ENCODE measurements at regions not wholly inside any gene's neighbourhood (a gene's known extent, or its start where the extent isn't known, plus 50 kb on each side); places are given as distances from the start of the nearest gene placed in this dataset.

- no peak for TF ChIP-seq ETS1 (IDR thresholded peaks at IDR 0.05)
- TF ChIP-seq EZH2 (IDR thresholded peaks at IDR 0.05; ENCODE audit: low read depth, unreplicated experiment), result no peak
- TF ChIP-seq CTCF (conservative IDR thresholded peaks at IDR 0.05; ENCODE audit: low read depth in 2 of 2), result no peak
- TF ChIP-seq POLR2AphosphoS5 (IDR thresholded peaks at IDR 0.05; ENCODE audit: low read depth), result no peak
- TF ChIP-seq EZH2phosphoT487 (IDR thresholded peaks at IDR 0.05; ENCODE audit: unreplicated experiment), result no peak
- TF ChIP-seq JUNB (IDR thresholded peaks at IDR 0.05; ENCODE audit: unreplicated experiment), result no peak
- no peak for TF ChIP-seq CREB1 (CRISPR knock-in tag; IDR thresholded peaks at IDR 0.05; ENCODE audit: low read depth)
- no peak for TF ChIP-seq ZNF462 (CRISPR knock-in tag; IDR thresholded peaks at IDR 0.05)
- no peak for TF ChIP-seq REST (IDR thresholded peaks at IDR 0.05; ENCODE audit: unreplicated experiment)
- no peak for TF ChIP-seq STAT1 (IDR thresholded peaks at IDR 0.05; ENCODE audit: unreplicated experiment)
- TF ChIP-seq ZNF331 (CRISPR knock-in tag; IDR thresholded peaks at IDR 0.05; ENCODE audit: low read depth), result no peak
- TF ChIP-seq ZNF114 (CRISPR knock-in tag; IDR thresholded peaks at IDR 0.05), result no peak
Measured at GRCh38 chr7:135844903-135845302, 96.3 kb upstream of the FAM180A start.

Data from GM23338 (cell line).